Urinary bladder (tissue), 3 donors: ENCODE measurements at regions not wholly inside any gene's neighbourhood (a gene's known extent, or its start where the extent isn't known, plus 50 kb on each side); places are given as distances from the start of the nearest gene placed in this dataset.

Source experiments
- DNase-seq: peaks from one replicate; pipeline ENCODE4 v3.0.0-alpha.2; 2015; ENCODE audit errors: extremely low spot score
- H3K27ac ChIP-seq: one replicate; pipeline ENCODE4 v1.5.1; 2013; ENCODE audit warnings: low read depth, mild to moderate bottlenecking, moderate library complexity
- H3K36me3 ChIP-seq: one replicate; pipeline ENCODE4 v1.6.1; 2013; ENCODE audit warnings: mild to moderate bottlenecking, moderate library complexity; ENCODE audit not compliant: insufficient read depth
- H3K4me1 ChIP-seq: one replicate; pipeline ENCODE4 v1.6.1; 2013; ENCODE audit warnings: mild to moderate bottlenecking, moderate library complexity; ENCODE audit not compliant: insufficient read depth
- H3K4me3 ChIP-seq: one replicate; pipeline ENCODE4 v1.5.1; 2013; ENCODE audit warnings: low read depth, low read length
- WGBS: extraction: QIAGEN DNeasy Blood & Tissue Kit; methylation state at CpG from one replicate; pipeline ENCODE4 v1.1.7; 2013; 5-methylcytosine and 5-hydroxymethylcytosine counted together
- donor health status: healthy with polysubstance abuse.
- donor health status: healthy.

- Histone ChIP-seq H3K27ac (no peak overlapping the region), H3K36me3 (no peaks in the 10 kb centered on the region), H3K4me3 (no peak overlapping the region), H3K4me1 (no peaks in the 10 kb centered on the region)
- no peak for DNase-seq
Observed at GRCh38 chr2:18860179-18860578, 270.8 kb upstream of the NT5C1B start.

GRCh38 chr2:18856765-18857164, 267.4 kb upstream of the NT5C1B start:
- DNase-seq, result no peak
- no peaks in the 10 kb centered on the region for H3K4me1 ChIP-seq
- no peaks in the 10 kb centered on the region for H3K36me3 ChIP-seq
- H3K4me3 ChIP-seq, result no peak overlapping the region
- no peak overlapping the region for H3K27ac ChIP-seq

GRCh38 chr2:18855027-18855426, 265.7 kb upstream of the NT5C1B start:
- Histone ChIP-seq H3K4me3 (no peak overlapping the region), H3K4me1 (no peaks in the 10 kb centered on the region), H3K27ac (no peak overlapping the region), H3K36me3 (no peaks in the 10 kb centered on the region)
- DNase-seq, result no peak

- Histone ChIP-seq H3K36me3 (no peaks in the 10 kb centered on the region), H3K4me1 (no peaks in the 10 kb centered on the region), H3K4me3 (no peak overlapping the region), H3K27ac (no peak overlapping the region)
- DNase-seq, result no peak
- 75% methylated on average over 2 of the region's 2 CpGs for WGBS
Observed at GRCh38 chr2:18849841-18850578, 260.6 kb upstream of the NT5C1B start.

- no peak overlapping the region for H3K4me3 ChIP-seq
- no peaks in the 10 kb centered on the region for H3K4me1 ChIP-seq
- no peak for DNase-seq
- no peaks in the 10 kb centered on the region for H3K36me3 ChIP-seq
- no peak overlapping the region for H3K27ac ChIP-seq
Observed at GRCh38 chr2:18848646-18849045, 259.3 kb upstream of the NT5C1B start.

GRCh38 chr2:18845854-18846445, 256.6 kb upstream of the NT5C1B start:
- Histone ChIP-seq H3K27ac (no peak overlapping the region), H3K4me3 (no peak overlapping the region), H3K4me1 (no peaks in the 10 kb centered on the region), H3K36me3 (no peaks in the 10 kb centered on the region)
- no peak for DNase-seq
- 72% methylated on average over 2 of the region's 2 CpGs for WGBS

- Histone ChIP-seq H3K4me3 (no peak overlapping the region), H3K36me3 (no peaks in the 10 kb centered on the region), H3K4me1 (no peaks in the 10 kb centered on the region), H3K27ac (no peak overlapping the region)
- no peak for DNase-seq
- 68% methylated on average over 5 of the region's 5 CpGs for WGBS
Observed at GRCh38 chr2:18842836-18843235, 253.5 kb upstream of the NT5C1B start.

GRCh38 chr2:18841248-18842150, 252.1 kb upstream of the NT5C1B start:
- H3K4me3 ChIP-seq, result no peak overlapping the region
- 92% methylated on average over 4 of the region's 4 CpGs for WGBS
- DNase-seq, result no peak

GRCh38 chr2:18837240-18837639, 247.9 kb upstream of the NT5C1B start:
- no peak overlapping the region for H3K27ac ChIP-seq
- DNase-seq, result no peak
- H3K4me3 ChIP-seq, result no peak overlapping the region
- no peaks in the 10 kb centered on the region for H3K36me3 ChIP-seq
- 83% methylated on average over 1 of the region's 1 CpG for WGBS
- no peaks in the 10 kb centered on the region for H3K4me1 ChIP-seq

More at GRCh38 chr2:18841248-18842150, 252.1 kb upstream of the NT5C1B start:
- Histone ChIP-seq H3K36me3 (no peaks in the 10 kb centered on the region), H3K4me1 (no peaks in the 10 kb centered on the region), H3K27ac (no peak overlapping the region)

- Histone ChIP-seq H3K4me3 (no peak overlapping the region), H3K27ac (no peak overlapping the region), H3K4me1 (no peaks in the 10 kb centered on the region), H3K36me3 (no peaks in the 10 kb centered on the region)
- DNase-seq, result no peak
- WGBS, result 87% methylated on average over 4 of the region's 4 CpGs
Observed at GRCh38 chr2:18836436-18836835, 247.1 kb upstream of the NT5C1B start.

- DNase-seq, result no peak
- H3K36me3 ChIP-seq, result no peaks in the 10 kb centered on the region
- H3K27ac ChIP-seq, result no peak overlapping the region
- 94% methylated on average over 2 of the region's 2 CpGs for WGBS
- no peaks in the 10 kb centered on the region for H3K4me1 ChIP-seq
- no peak overlapping the region for H3K4me3 ChIP-seq
Observed at GRCh38 chr2:18835787-18836186, 246.4 kb upstream of the NT5C1B start.

GRCh38 chr2:18834341-18834740, 245.0 kb upstream of the NT5C1B start:
- WGBS, result 83% methylated on average over 1 of the region's 1 CpG
- Histone ChIP-seq H3K36me3 (no peaks in the 10 kb centered on the region), H3K4me3 (no peak overlapping the region), H3K4me1 (no peaks in the 10 kb centered on the region), H3K27ac (no peak overlapping the region)
- no peak for DNase-seq

GRCh38 chr2:18833941-18834340, 244.6 kb upstream of the NT5C1B start:
- no peaks in the 10 kb centered on the region for H3K36me3 ChIP-seq
- no peaks in the 10 kb centered on the region for H3K4me1 ChIP-seq
- no peak for DNase-seq
- WGBS, result 90% methylated on average over 2 of the region's 2 CpGs
- H3K4me3 ChIP-seq, result no peak overlapping the region
- H3K27ac ChIP-seq, result no peak overlapping the region

GRCh38 chr2:18831916-18832510, 242.6 kb upstream of the NT5C1B start:
- H3K4me3 ChIP-seq, result no peak overlapping the region
- no peaks in the 10 kb centered on the region for H3K4me1 ChIP-seq
- no peaks in the 10 kb centered on the region for H3K36me3 ChIP-seq
- no peak for DNase-seq
- no peak overlapping the region for H3K27ac ChIP-seq
- WGBS, result 54% methylated on average over 2 of the region's 2 CpGs
